ENCODE measurements at regions not wholly inside any gene's neighbourhood (a gene's known extent, or its start where the extent isn't known, plus 50 kb on each side); places are given as distances from the start of the nearest gene placed in this dataset.

DNA sequence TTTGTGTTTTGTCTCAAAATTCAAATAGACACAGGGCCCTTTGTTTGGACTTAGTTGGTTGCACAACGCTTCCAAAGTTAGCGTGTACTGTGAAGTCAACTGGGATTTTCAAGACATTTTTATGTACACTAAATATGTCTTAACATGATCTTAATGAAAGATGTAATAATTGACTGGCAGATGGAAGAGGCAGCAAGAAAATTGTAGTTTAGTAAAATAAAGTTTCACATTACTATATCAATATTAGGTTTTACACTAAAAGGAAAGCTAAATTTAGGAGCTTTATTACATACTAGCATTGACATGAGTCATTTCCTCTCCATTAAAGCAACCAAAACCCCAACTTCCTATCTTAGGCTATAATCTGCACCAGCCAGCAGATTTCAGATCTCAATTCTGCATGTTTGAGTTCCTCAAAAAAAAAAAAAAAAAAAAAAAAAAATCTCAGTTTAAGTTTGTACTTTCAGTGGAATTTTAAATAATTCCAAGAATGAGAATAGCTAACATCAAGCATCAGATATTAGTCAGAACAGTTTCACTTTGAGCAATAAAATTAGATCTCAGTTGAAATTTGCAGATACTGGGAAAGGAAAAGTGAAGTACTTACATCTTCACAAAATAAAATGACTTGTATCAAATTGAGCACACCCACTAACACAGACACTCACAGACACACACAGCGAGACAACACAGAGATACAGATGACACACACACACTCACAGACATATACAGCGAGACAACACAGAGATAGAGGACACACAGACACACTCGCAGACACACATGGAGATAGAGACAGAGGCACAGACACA is 346.6 kb upstream of the KLF6 start:
- H3K4me3 Mint-ChIP-seq, result no peak overlapping the region
- H3K27me3 Mint-ChIP-seq (ENCODE audit: low read depth), result no peaks in the 10 kb centered on the region
- peaks cover 2% of the 10 kb centered on the region for H3K9me3 Mint-ChIP-seq
- peaks cover 1% of the 10 kb centered on the region for H3K36me3 Mint-ChIP-seq
- H3K4me1 Mint-ChIP-seq, result no peaks in the 10 kb centered on the region
- H3K27ac Mint-ChIP-seq, result no peak overlapping the region
- DNase-seq (ENCODE audit: low spot score in 2 of 2, unreplicated experiment in 2 of 2), result no peak
- no peak for TF ChIP-seq CTCF (IDR thresholded peaks at IDR 0.05; ENCODE audit: unreplicated experiment)

- H3K36me3 Mint-ChIP-seq, result peaks cover 5% of the 10 kb centered on the region
- no peaks in the 10 kb centered on the region for H3K27me3 Mint-ChIP-seq (ENCODE audit: low read depth)
- TF ChIP-seq CTCF (IDR thresholded peaks at IDR 0.05; ENCODE audit: unreplicated experiment), result no peak
- no peaks in the 10 kb centered on the region for H3K4me1 Mint-ChIP-seq
- DNase-seq (ENCODE audit: low spot score in 2 of 2, unreplicated experiment in 2 of 2), result no peak
- H3K4me3 Mint-ChIP-seq, result no peak overlapping the region
- peaks cover 10% of the 10 kb centered on the region for H3K9me3 Mint-ChIP-seq
- no peak overlapping the region for H3K27ac Mint-ChIP-seq
Observed at GRCh38 chr10:4130685-4131084, 345.7 kb upstream of the KLF6 start.

DNA sequence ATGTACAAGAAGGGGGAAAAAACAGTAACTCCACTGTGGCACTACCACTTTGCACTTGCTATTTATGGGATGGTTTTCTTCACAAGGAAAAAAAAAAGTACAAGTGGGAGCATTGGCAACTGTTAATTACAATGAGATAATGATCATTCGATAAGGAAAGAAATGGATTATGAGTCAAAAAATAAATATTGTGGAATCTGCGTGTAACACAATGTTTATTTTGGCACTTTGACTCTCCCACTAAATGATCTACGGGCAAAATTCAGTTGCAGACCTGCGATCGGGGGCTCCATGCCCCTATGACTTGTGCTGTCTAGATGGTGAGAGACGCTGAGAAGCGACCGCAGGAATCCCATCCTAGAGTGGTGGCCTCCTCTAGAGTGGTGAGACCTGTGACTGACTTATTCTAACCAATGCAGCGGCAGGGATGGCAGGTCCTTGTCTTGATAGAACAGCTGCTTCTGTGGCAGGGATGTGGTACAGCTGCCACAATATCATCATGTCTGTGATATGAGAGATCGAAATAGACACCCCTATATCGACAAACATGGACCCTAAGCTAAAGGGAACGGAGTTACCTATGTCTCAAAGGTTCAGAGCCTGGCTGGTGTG is 345.0 kb upstream of the KLF6 start:
- H3K36me3 Mint-ChIP-seq, result peaks cover 6% of the 10 kb centered on the region
- no peaks in the 10 kb centered on the region for H3K27me3 Mint-ChIP-seq (ENCODE audit: low read depth)
- no peak overlapping the region for H3K27ac Mint-ChIP-seq
- DNase-seq (ENCODE audit: low spot score in 2 of 2, unreplicated experiment in 2 of 2), result no peak
- H3K4me1 Mint-ChIP-seq, result no peaks in the 10 kb centered on the region
- TF ChIP-seq CTCF (IDR thresholded peaks at IDR 0.05; ENCODE audit: unreplicated experiment), result no peak
- H3K4me3 Mint-ChIP-seq, result no peak overlapping the region
- H3K9me3 Mint-ChIP-seq, result peaks cover 12% of the 10 kb centered on the region

GRCh38 chr10:4127518-4128315 is 342.7 kb upstream of the KLF6 start:
- Mint-ChIP-seq H3K27me3 (ENCODE audit: low read depth) (no peaks in the 10 kb centered on the region), H3K4me3 (no peak overlapping the region), H3K9me3 (peaks cover 16% of the 10 kb centered on the region), H3K27ac (no peak overlapping the region), H3K36me3 (peaks cover 9% of the 10 kb centered on the region), H3K4me1 (no peaks in the 10 kb centered on the region)
- no peak for DNase-seq (ENCODE audit: low spot score in 2 of 2, unreplicated experiment in 2 of 2)
- TF ChIP-seq CTCF (IDR thresholded peaks at IDR 0.05; ENCODE audit: unreplicated experiment), result no peak

DNA sequence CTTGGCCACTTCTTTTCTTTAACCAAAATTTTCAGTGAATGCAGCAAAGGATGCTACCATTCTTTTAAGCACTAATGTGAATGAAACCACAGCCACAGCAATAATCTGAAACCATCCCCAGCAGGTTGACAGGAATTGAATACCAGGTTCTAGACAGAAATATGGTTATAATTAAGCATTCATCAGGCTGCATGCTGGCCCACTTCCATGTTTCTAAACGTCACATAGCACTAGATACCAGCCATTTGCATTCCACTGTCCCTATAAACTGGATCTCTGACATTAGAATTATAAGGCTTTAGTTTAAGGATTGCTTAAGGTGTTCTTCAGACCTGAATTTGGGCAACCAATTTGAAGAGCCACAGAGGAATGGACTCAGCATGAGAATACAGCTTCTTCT is 340.8 kb upstream of the KLF6 start:
- Mint-ChIP-seq H3K36me3 (peaks cover 9% of the 10 kb centered on the region), H3K27me3 (ENCODE audit: low read depth) (no peaks in the 10 kb centered on the region), H3K27ac (no peak overlapping the region), H3K4me1 (no peaks in the 10 kb centered on the region), H3K9me3 (peaks cover 16% of the 10 kb centered on the region), H3K4me3 (no peak overlapping the region)
- DNase-seq (ENCODE audit: low spot score in 2 of 2, unreplicated experiment in 2 of 2), result no peak
- TF ChIP-seq CTCF (IDR thresholded peaks at IDR 0.05; ENCODE audit: unreplicated experiment), result no peak
